ENCODE measurements at regions not wholly inside any gene's neighbourhood (a gene's known extent, or its start where the extent isn't known, plus 50 kb on each side); places are given as distances from the start of the nearest gene placed in this dataset.

GRCh38 chr13:88643233-88643632, 972.1 kb downstream of the SLITRK5 start:
- TF ChIP-seq CTCF (IDR thresholded peaks at IDR 0.05; ENCODE audit: low read depth, low read length) (no peak), EZH2phosphoT487 (IDR thresholded peaks at IDR 0.05; ENCODE audit: low read depth) (no peak)

All from OCI-LY3 (cell line).